GM19328 (cell line): ENCODE measurements at regions not wholly inside any gene's neighbourhood (a gene's known extent, or its start where the extent isn't known, plus 50 kb on each side); places are given as distances from the start of the nearest gene placed in this dataset.
A peak's percentile ranks its signal among the peaks of the same experiment; 100 is the strongest.

ENCODE experiments used
- ATAC-seq: cut with Tn5 transposase; IDR thresholded peaks from one replicate; pipeline ENCODE4 v1.9.1; 2021; ENCODE audit warnings: mild to moderate bottlenecking, moderate library complexity; ENCODE audit not compliant: unreplicated experiment

- no peak for ATAC-seq
Measured at GRCh38 chr2:106628377-106628776, 141.2 kb downstream of the CD8B2 start.

- no peak for ATAC-seq
Measured at GRCh38 chr2:106629981-106630380, 142.8 kb downstream of the CD8B2 start.

- no peak for ATAC-seq
Measured at GRCh38 chr2:106631281-106631680, 144.1 kb downstream of the CD8B2 start.

GRCh38 chr2:106638043-106638442 is 150.9 kb downstream of the CD8B2 start:
- ATAC-seq, result no peak

- no peak for ATAC-seq
Measured at GRCh38 chr2:106638580-106638979, 151.4 kb downstream of the CD8B2 start.

GRCh38 chr2:106642679-106643078 is 155.5 kb downstream of the CD8B2 start:
- ATAC-seq, result no peak

GRCh38 chr2:106644623-106645022 is 157.5 kb downstream of the CD8B2 start:
- ATAC-seq, result no peak

GRCh38 chr2:106646605-106647004 is 159.4 kb downstream of the CD8B2 start:
- ATAC-seq, result no peak

- no peak for ATAC-seq
Measured at GRCh38 chr2:106649306-106649705, 162.1 kb downstream of the CD8B2 start.

GRCh38 chr2:106653465-106653864 is 166.3 kb downstream of the CD8B2 start:
- no peak for ATAC-seq

- ATAC-seq, result no peak
Measured at GRCh38 chr2:106658616-106659015, 171.5 kb downstream of the CD8B2 start.

- peak; percentile 64 for ATAC-seq
Measured at GRCh38 chr2:106664669-106665068, 177.5 kb downstream of the CD8B2 start.

GRCh38 chr2:106667478-106668070 is 180.4 kb downstream of the CD8B2 start:
- no peak for ATAC-seq

- no peak for ATAC-seq
Measured at GRCh38 chr2:106685180-106685897, 198.2 kb downstream of the CD8B2 start.

GRCh38 chr2:106686814-106687213 is 199.2 kb downstream of the ST6GAL2 start:
- ATAC-seq, result no peak

GRCh38 chr2:106694964-106695470 is 190.9 kb downstream of the ST6GAL2 start:
- ATAC-seq, result no peak

GRCh38 chr2:106695919-106696318 is 190.0 kb downstream of the ST6GAL2 start:
- ATAC-seq, result no peak

- no peak for ATAC-seq
Measured at GRCh38 chr2:106700616-106701015, 185.4 kb downstream of the ST6GAL2 start.

- no peak for ATAC-seq
Measured at GRCh38 chr2:106701203-106702022, 184.6 kb downstream of the ST6GAL2 start.

- no peak for ATAC-seq
Measured at GRCh38 chr2:106703161-106703560, 182.8 kb downstream of the ST6GAL2 start.

GRCh38 chr2:106704798-106705197 is 181.2 kb downstream of the ST6GAL2 start:
- ATAC-seq, result no peak

GRCh38 chr2:106705877-106706276 is 180.1 kb downstream of the ST6GAL2 start:
- ATAC-seq, result no peak
